ENCODE measurements at regions not wholly inside any gene's neighbourhood (a gene's known extent, or its start where the extent isn't known, plus 50 kb on each side); places are given as distances from the start of the nearest gene placed in this dataset.

DNA sequence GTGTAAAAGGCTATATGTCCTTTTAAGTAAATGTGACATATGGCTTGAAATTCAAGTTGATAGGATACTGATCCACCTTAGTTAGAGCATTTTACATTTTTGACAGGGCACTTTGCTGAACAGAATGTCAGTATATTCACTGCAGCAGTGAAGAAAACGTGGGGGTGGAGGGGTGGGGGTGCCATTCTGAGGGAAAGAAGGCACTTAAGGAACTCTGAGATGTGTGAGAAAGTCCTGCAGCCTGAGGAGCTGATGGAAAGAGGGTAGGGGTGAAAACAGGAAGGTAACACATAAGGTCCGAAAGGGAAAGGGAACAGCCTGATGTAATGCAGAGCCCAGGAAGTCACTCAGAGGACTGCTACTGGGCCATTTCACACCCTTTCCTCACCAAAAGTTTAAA lies 265.5 kb upstream of the GRIP1 start:
- ChIA-PET CTCF (no interaction called here), POLR2A (no interaction called here)
- H3K4me1 ChIP-seq (ENCODE audit: control insufficient read depth, extremely low read depth, insufficient read depth, low read length): no peaks in the 10 kb centered on the region
- H3K36me3 ChIP-seq (ENCODE audit: control insufficient read depth in 2 of 2, extremely low read depth in 1 of 2, insufficient read depth in 2 of 2, low read length in 2 of 2): no peaks in the 10 kb centered on the region
- no peak overlapping the region for H3K4me2 ChIP-seq (ENCODE audit: insufficient read depth, low read length)
- no peaks in the 10 kb centered on the region for H4K20me1 ChIP-seq (replicated peaks; ENCODE audit: control insufficient read depth, extremely low read depth, insufficient read depth, low read length)
- FAIRE-seq: no peak
- BruUV-seq (replicated peaks): no TSS peak
- no peak overlapping the region for H2AFZ ChIP-seq (ENCODE audit: low read depth, low read length)
- H3K9me1 ChIP-seq (replicated peaks; ENCODE audit: control insufficient read depth, extremely low read depth, insufficient read depth, low read length): no peaks in the 10 kb centered on the region
- TF ChIP-seq POLR2A (IDR thresholded peaks at IDR 0.05; ENCODE audit: low read depth, low read length) (no peak), EZH2 (IDR thresholded peaks at IDR 0.05; ENCODE audit: borderline replicate concordance, low read depth, low read length, severe bottlenecking) (no peak), POLR2AphosphoS5 (IDR thresholded peaks at IDR 0.05; ENCODE audit: insufficient read depth, low read depth, low read length) (no peak), JUN (IDR thresholded peaks at IDR 0.05; ENCODE audit: borderline replicate concordance, insufficient read depth, insufficient read length, low read depth) (no peak), GATA2 (IDR thresholded peaks at IDR 0.05; ENCODE audit: insufficient read depth, insufficient read length, low read depth, low read length) (no peak), MYC (IDR thresholded peaks at IDR 0.05; ENCODE audit: low read depth, low read length) (no peak), FOS (IDR thresholded peaks at IDR 0.05; ENCODE audit: borderline replicate concordance, insufficient read depth, low read length) (no peak)
- TF ChIP-seq, protein P1, sequence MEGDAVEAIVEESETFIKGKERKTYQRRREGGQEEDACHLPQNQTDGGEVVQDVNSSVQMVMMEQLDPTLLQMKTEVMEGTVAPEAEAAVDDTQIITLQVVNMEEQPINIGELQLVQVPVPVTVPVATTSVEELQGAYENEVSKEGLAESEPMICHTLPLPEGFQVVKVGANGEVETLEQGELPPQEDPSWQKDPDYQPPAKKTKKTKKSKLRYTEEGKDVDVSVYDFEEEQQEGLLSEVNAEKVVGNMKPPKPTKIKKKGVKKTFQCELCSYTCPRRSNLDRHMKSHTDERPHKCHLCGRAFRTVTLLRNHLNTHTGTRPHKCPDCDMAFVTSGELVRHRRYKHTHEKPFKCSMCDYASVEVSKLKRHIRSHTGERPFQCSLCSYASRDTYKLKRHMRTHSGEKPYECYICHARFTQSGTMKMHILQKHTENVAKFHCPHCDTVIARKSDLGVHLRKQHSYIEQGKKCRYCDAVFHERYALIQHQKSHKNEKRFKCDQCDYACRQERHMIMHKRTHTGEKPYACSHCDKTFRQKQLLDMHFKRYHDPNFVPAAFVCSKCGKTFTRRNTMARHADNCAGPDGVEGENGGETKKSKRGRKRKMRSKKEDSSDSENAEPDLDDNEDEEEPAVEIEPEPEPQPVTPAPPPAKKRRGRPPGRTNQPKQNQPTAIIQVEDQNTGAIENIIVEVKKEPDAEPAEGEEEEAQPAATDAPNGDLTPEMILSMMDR (IDR thresholded peaks at IDR 0.05; ENCODE audit: extremely low read depth in 1 of 2, insufficient read depth in 1 of 2, low read depth in 1 of 2, low read length in 2 of 2): no peak
- TF ChIP-seq, protein P2, sequence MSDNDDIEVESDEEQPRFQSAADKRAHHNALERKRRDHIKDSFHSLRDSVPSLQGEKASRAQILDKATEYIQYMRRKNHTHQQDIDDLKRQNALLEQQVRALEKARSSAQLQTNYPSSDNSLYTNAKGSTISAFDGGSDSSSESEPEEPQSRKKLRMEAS (IDR thresholded peaks at IDR 0.05; ENCODE audit: insufficient read depth, insufficient read length): no peak
- dilution Hi-C loops (cut with MboI; ENCODE audit: extremely low pct_ligation_motif_present, low sequenced_read_pairs) (no loop called here), intact Hi-C loops (cut with micrococcal nuclease) (no loop called here)
- no peak overlapping the region for H3K9ac ChIP-seq (replicated peaks; ENCODE audit: extremely low read depth, insufficient read depth, low read length)
- H3K9me3 ChIP-seq (replicated peaks; ENCODE audit: control insufficient read depth, insufficient read depth, low read length): no peaks in the 10 kb centered on the region
- no peaks in the 10 kb centered on the region for H3K79me2 ChIP-seq (ENCODE audit: control insufficient read depth, insufficient read depth, low read length)
- no peak overlapping the region for H3K27ac ChIP-seq (ENCODE audit: insufficient read depth, low read depth, low read length)
- no peak for DNase-seq (ENCODE audit: low read depth, low spot score)
- H3K27me3 ChIP-seq (ENCODE audit: control insufficient read depth in 2 of 2, insufficient read depth in 2 of 2, low read length in 2 of 2): no peaks in the 10 kb centered on the region
- H3K4me3 ChIP-seq (replicated peaks in 1 of 3; ENCODE audit: insufficient read depth in 1 of 3, low read depth in 1 of 3, low read length in 3 of 3): no peak overlapping the region
